ENCODE measurements at regions not wholly inside any gene's neighbourhood (a gene's known extent, or its start where the extent isn't known, plus 50 kb on each side); places are given as distances from the start of the nearest gene placed in this dataset.

GRCh38 chr3:147493666-147494065 lies 84.5 kb downstream of the ZIC1 start:
- in situ Hi-C loops (cut with MboI; ENCODE audit: low sequenced_read_pairs) (no loop called here), intact Hi-C loops (cut with micrococcal nuclease) (no loop called here)
- WGBS, 2 experiments (ENCODE audit: extremely low coverage in 2 of 2, insufficient read length in 1 of 2), result no CpG with 5 or more reads among the region's 2 CpGs

More at GRCh38 chr3:147493666-147494065, 84.5 kb downstream of the ZIC1 start:
- ChIA-PET POLR2A (ENCODE audit: unreplicated experiment) (no interaction called here), CTCF (no interaction called here)
- H4K8ac ChIP-seq (ENCODE audit: low read depth in 2 of 2, low read length in 2 of 2), result no peak overlapping the region
- TF ChIP-seq, protein P1, sequence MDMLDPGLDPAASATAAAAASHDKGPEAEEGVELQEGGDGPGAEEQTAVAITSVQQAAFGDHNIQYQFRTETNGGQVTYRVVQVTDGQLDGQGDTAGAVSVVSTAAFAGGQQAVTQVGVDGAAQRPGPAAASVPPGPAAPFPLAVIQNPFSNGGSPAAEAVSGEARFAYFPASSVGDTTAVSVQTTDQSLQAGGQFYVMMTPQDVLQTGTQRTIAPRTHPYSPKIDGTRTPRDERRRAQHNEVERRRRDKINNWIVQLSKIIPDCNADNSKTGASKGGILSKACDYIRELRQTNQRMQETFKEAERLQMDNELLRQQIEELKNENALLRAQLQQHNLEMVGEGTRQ (IDR thresholded peaks at IDR 0.05; ENCODE audit: low read depth, low read length), result no peak
- TF ChIP-seq MAZ (IDR thresholded peaks at IDR 0.05; ENCODE audit: borderline replicate concordance, low read depth, low read length) (no peak), SMC3 (IDR thresholded peaks at IDR 0.05; ENCODE audit: low read depth, low read length) (no peak), RCOR1 (IDR thresholded peaks at IDR 0.05; ENCODE audit: insufficient replicate concordance, low read length) (no peak), CTCF (conservative IDR thresholded peaks at IDR 0.05; ENCODE audit: low read depth, low read length) (no peak), RAD21 (IDR thresholded peaks at IDR 0.05; ENCODE audit: low read length) (no peak), CHD1 (IDR thresholded peaks at IDR 0.05; ENCODE audit: low read depth, low read length) (no peak), POLR2A (IDR thresholded peaks at IDR 0.05; ENCODE audit: low read depth, low read length) (no peak), NFE2L2 (IDR thresholded peaks at IDR 0.05; ENCODE audit: low read depth, low read length) (no peak), ELK1 (IDR thresholded peaks at IDR 0.05; ENCODE audit: borderline replicate concordance, low read depth, low read length) (no peak), CEBPB (IDR thresholded peaks at IDR 0.05; ENCODE audit: low read depth, low read length) (no peak), BHLHE40 (IDR thresholded peaks at IDR 0.05; ENCODE audit: low read depth, low read length) (no peak), RFX5 (IDR thresholded peaks at IDR 0.05; ENCODE audit: low read depth, low read length) (no peak)
- no peak overlapping the region for H2BK20ac ChIP-seq (ENCODE audit: low read depth, low read length)
- H3K9me3 ChIP-seq (ENCODE audit: control insufficient read depth, insufficient read depth, low read length), result no peaks in the 10 kb centered on the region
- no peak overlapping the region for H2BK15ac ChIP-seq (ENCODE audit: low read depth, low read length)
- H3K4me2 ChIP-seq (ENCODE audit: low read depth, low read length), result no peak overlapping the region
- ATAC-seq (ENCODE audit: low read depth) (no peak), DNase-seq (no peak)
- no peaks in the 10 kb centered on the region for H3K4me1 ChIP-seq (ENCODE audit: control insufficient read depth, insufficient read depth, low read length)
- no peak overlapping the region for H4K91ac ChIP-seq (ENCODE audit: insufficient read depth, low read depth, low read length)
- H3K14ac ChIP-seq (replicated peaks; ENCODE audit: low read depth, low read length), result no peak overlapping the region
- no peak overlapping the region for H4K5ac ChIP-seq (ENCODE audit: low read depth, low read length)
- no peak overlapping the region for H3K4me3 ChIP-seq (ENCODE audit: insufficient read depth, low read depth, low read length)
- no peaks in the 10 kb centered on the region for H3K36me3 ChIP-seq (ENCODE audit: control insufficient read depth, insufficient read depth, low read length)
- H3K4ac ChIP-seq (ENCODE audit: low read depth, low read length), result no peak overlapping the region
- H2BK5ac ChIP-seq (ENCODE audit: low read depth, low read length, poor library complexity, severe bottlenecking), result no peak overlapping the region
- dilution Hi-C loops (cut with HindIII; ENCODE audit: low sequenced_read_pairs, unreplicated experiment), result no loop called here
- no peak overlapping the region for H2AK5ac ChIP-seq (ENCODE audit: low read depth, low read length)
- H3K27ac ChIP-seq (ENCODE audit: insufficient read depth, low read length), result no peak overlapping the region
- H2AK9ac ChIP-seq (replicated peaks; ENCODE audit: low read depth, low read length, poor library complexity), result no peak overlapping the region
- no peak overlapping the region for H2AFZ ChIP-seq (replicated peaks; ENCODE audit: low read length, poor library complexity)
- no peaks in the 10 kb centered on the region for H3K27me3 ChIP-seq (ENCODE audit: control insufficient read depth, insufficient read depth, low read length)
- no peak overlapping the region for H3K9ac ChIP-seq (ENCODE audit: low read depth, low read length)
- no peaks in the 10 kb centered on the region for H3K9me1 ChIP-seq (ENCODE audit: insufficient read depth, low read length)
- no peaks in the 10 kb centered on the region for H4K20me1 ChIP-seq (ENCODE audit: insufficient read depth, low read length)
- no TSS peak for BruUV-seq (replicated peaks)
- H3K18ac ChIP-seq (ENCODE audit: low read depth, low read length), result no peak overlapping the region
- no peaks in the 10 kb centered on the region for H3K79me1 ChIP-seq (ENCODE audit: low read depth in 1 of 2, low read length in 2 of 2)
- no peak overlapping the region for H3K56ac ChIP-seq (ENCODE audit: extremely low read depth, insufficient read depth, low read length)
- no peak overlapping the region for H3K23ac ChIP-seq (ENCODE audit: low read depth, low read length)
- H2BK120ac ChIP-seq (ENCODE audit: low read depth, low read length), result no peak overlapping the region

All from IMR-90 (cell line).